Type B pancreatic cell (in vitro differentiated cells): ENCODE measurements at regions not wholly inside any gene's neighbourhood (a gene's known extent, or its start where the extent isn't known, plus 50 kb on each side); places are given as distances from the start of the nearest gene placed in this dataset.

Source experiments
- DNase-seq: peaks from one replicate; pipeline ENCODE4 v3.0.0; 2021; ENCODE audit warnings: mixed read lengths; ENCODE audit not compliant: unreplicated experiment; ENCODE audit errors: extremely low spot score
- H3K27ac Mint-ChIP-seq: 2 replicates; pipeline ENCODE4 v1.8.0; 2021; ENCODE audit warnings: mild to moderate bottlenecking, mixed read lengths
- H3K27me3 Mint-ChIP-seq: 2 replicates; pipeline ENCODE4 v1.8.0; 2021; ENCODE audit warnings: mixed read lengths
- H3K36me3 Mint-ChIP-seq: 2 replicates; pipeline ENCODE4 v1.8.0; 2021; ENCODE audit warnings: mixed read lengths
- H3K4me1 Mint-ChIP-seq: one replicate; pipeline ENCODE4 v1.8.0; 2021; ENCODE audit warnings: mixed read lengths; ENCODE audit not compliant: unreplicated experiment
- H3K4me3 Mint-ChIP-seq: 2 replicates; pipeline ENCODE4 v1.8.0; 2021; ENCODE audit warnings: mild to moderate bottlenecking, mixed read lengths
- H3K9me3 Mint-ChIP-seq: 2 replicates; pipeline ENCODE4 v1.8.0; 2021; ENCODE audit warnings: mixed read lengths
- TF ChIP-seq, protein P1 (sequence below): fragments of 200-600 bp; sonication (generic); conservative IDR thresholded peaks from 2 replicates; pipeline ENCODE4 v1.5.0; 2021; ENCODE audit warnings: antibody characterized with exemption, mild to moderate bottlenecking

DNA sequence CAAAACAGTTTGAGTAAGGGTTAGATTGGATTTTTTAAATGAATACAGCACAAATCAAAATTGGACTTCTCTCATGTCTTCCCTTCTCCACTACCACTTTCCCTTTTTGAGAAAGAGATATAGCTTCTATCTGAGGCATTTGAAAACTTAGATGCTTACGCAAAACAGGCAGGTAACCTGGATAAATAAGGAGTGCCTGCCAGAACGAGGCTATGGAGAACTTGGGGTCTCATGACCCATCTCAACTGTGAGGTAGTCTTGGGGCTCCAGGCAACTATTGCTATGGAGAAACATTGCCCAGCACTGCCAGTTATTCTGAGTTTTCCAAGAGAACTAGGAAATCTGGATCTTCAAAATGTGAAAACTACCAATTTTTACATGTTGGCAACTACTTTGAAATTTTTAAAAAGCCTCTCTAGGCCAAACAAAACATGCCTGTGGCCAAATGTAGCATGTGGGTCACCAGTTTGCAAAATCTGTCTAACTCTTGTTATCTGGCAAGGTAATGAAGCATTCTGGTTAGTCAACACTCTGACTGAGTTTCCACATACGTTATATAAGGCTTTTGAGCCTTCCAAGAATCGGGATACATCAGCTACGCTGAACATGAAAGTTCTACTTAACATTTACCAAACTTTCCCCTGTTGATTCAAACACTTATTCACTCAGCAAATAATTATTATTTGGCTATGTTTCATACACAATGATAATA is 752.7 kb downstream of the KCNA4 start:
- H3K27ac Mint-ChIP-seq, result no peak overlapping the region
- H3K9me3 Mint-ChIP-seq, result no peaks in the 10 kb centered on the region
- H3K4me3 Mint-ChIP-seq, result no peak overlapping the region
- H3K4me1 Mint-ChIP-seq, result no peaks in the 10 kb centered on the region
- no peaks in the 10 kb centered on the region for H3K27me3 Mint-ChIP-seq
- DNase-seq, result no peak
- TF ChIP-seq, protein P1, sequence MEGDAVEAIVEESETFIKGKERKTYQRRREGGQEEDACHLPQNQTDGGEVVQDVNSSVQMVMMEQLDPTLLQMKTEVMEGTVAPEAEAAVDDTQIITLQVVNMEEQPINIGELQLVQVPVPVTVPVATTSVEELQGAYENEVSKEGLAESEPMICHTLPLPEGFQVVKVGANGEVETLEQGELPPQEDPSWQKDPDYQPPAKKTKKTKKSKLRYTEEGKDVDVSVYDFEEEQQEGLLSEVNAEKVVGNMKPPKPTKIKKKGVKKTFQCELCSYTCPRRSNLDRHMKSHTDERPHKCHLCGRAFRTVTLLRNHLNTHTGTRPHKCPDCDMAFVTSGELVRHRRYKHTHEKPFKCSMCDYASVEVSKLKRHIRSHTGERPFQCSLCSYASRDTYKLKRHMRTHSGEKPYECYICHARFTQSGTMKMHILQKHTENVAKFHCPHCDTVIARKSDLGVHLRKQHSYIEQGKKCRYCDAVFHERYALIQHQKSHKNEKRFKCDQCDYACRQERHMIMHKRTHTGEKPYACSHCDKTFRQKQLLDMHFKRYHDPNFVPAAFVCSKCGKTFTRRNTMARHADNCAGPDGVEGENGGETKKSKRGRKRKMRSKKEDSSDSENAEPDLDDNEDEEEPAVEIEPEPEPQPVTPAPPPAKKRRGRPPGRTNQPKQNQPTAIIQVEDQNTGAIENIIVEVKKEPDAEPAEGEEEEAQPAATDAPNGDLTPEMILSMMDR, result no peak
- no peaks in the 10 kb centered on the region for H3K36me3 Mint-ChIP-seq

DNA sequence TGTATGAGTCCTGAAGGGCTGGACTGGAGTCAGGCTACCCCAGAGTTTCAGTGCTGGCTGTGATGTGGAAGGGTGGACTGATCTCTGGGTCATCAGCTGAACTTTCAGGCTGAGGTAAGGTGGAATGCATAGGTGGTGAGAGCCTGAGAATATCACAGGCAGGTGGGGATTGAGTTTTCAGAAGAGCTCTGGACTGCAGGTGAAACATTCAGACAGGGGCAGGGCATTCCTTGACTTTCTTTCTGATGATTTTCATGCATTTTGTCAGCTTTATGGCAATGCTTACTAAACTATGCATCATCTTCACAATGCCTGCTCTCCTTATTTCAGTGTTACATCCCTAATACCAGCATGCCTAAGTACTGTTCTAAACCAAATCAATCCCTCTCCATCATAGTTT is 755.0 kb downstream of the KCNA4 start:
- Mint-ChIP-seq H3K27ac (no peak overlapping the region), H3K4me1 (no peaks in the 10 kb centered on the region), H3K9me3 (no peaks in the 10 kb centered on the region), H3K36me3 (no peaks in the 10 kb centered on the region), H3K27me3 (no peaks in the 10 kb centered on the region), H3K4me3 (no peak overlapping the region)
- TF ChIP-seq, protein P1, result no peak
- DNase-seq, result no peak

DNA sequence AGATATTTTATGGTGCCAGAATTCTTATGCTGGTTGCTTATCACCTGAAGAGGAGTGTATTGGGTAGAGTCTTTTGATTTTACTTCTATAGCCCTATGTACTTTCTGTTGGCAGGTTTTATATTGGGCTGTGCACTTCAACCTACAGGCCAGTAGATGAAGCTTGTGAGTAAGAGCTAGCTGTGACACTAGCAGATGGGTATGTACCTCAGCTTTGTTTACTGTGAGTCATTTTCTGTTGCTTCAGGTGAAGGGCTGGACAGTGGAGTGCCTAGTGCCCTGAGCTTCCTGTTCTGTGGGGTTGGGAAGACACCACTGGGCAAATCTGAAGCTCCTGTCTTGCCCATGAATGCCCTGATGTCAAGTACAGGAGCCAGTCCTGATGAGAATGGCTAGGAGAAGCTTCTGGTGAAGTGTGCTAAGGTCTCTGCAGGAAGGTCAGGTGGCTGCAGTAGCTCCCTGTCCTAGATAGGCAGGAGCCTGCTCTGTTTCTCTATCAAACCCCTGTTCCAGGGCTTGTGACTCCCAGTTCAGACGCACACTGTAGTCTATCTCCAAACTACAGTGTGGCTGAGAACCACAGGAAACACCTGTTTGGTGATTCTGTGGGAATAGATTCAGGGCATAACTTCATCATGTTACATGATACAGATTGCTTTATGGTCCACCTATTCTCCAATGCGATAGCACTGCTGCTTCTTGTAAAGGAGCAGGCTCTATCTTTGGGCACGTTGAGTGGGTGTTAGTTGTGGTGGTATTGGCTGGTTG is 755.7 kb downstream of the KCNA4 start:
- no peak for DNase-seq
- H3K4me1 Mint-ChIP-seq, result no peaks in the 10 kb centered on the region
- H3K9me3 Mint-ChIP-seq, result no peaks in the 10 kb centered on the region
- H3K27ac Mint-ChIP-seq, result no peak overlapping the region
- H3K36me3 Mint-ChIP-seq, result no peaks in the 10 kb centered on the region
- TF ChIP-seq, protein P1, result no peak
- H3K27me3 Mint-ChIP-seq, result no peaks in the 10 kb centered on the region
- no peak overlapping the region for H3K4me3 Mint-ChIP-seq

DNA sequence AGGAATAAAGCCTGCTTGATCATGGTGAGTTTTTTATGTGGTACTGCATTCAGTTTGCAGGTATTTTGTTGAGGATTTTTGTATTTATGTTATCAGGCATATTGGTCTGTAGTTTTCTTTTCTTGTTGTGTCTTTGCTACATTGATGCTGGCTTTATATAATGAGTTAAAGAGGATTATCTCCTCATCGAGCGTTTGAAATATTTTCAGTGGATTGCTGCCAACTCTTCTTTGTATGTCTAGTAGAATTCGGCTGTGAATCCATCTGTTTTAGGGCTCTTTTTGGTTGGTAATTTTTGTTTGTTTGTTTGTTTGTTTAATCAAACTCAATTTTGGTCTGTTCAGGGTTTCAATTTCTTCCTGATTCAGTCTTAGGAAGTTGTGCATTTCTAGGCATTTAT is 758.4 kb downstream of the KCNA4 start:
- Mint-ChIP-seq H3K27me3 (no peaks in the 10 kb centered on the region), H3K4me1 (no peaks in the 10 kb centered on the region), H3K9me3 (no peaks in the 10 kb centered on the region), H3K27ac (no peak overlapping the region), H3K4me3 (no peak overlapping the region), H3K36me3 (no peaks in the 10 kb centered on the region)
- DNase-seq, result no peak
- TF ChIP-seq, protein P1, result no peak

DNA sequence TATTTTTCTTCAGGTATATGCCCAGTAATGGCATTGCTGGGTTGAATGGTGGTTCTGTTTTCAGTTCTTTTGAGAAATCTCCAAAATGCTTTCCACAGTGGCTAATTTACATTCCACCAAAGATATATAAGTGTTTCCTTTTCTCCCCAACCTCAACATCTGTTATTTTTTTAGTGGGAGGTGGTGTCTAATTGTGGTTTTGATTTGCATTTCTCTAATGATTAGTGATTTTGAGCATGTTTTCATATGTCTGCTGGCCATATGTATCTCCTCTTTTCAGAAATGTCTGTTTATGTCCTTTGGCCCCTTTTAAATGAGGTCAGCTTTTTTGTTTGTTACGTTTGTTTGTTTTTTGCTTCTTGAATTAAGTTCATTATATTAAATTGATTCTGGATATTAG is 760.2 kb downstream of the KCNA4 start:
- Mint-ChIP-seq H3K27ac (no peak overlapping the region), H3K36me3 (no peaks in the 10 kb centered on the region), H3K9me3 (no peaks in the 10 kb centered on the region), H3K27me3 (no peaks in the 10 kb centered on the region), H3K4me3 (no peak overlapping the region), H3K4me1 (no peaks in the 10 kb centered on the region)
- DNase-seq, result no peak
- TF ChIP-seq, protein P1, result no peak
